ENCODE measurements at regions not wholly inside any gene's neighbourhood (a gene's known extent, or its start where the extent isn't known, plus 50 kb on each side); places are given as distances from the start of the nearest gene placed in this dataset.
"Not testable (repeated sequence)": the region's sequence is repeated elsewhere in the genome, so short reads cannot be mapped to it uniquely, and the experiment has no call there.

- no peak for DNase-seq (ENCODE audit: extremely low read depth in 1 of 11, low read depth in 9 of 11, low spot score in 4 of 11)
These were observed 439.3 kb upstream of the ARPP21 start for GRCh38 chr3:35200056-35200455.

GRCh38 chr3:35201211-35201610, 438.1 kb upstream of the ARPP21 start:
- DNase-seq (ENCODE audit: extremely low read depth in 1 of 11, low read depth in 9 of 11, low spot score in 4 of 11) = no peak

- no peak for DNase-seq (ENCODE audit: extremely low read depth in 1 of 11, low read depth in 9 of 11, low spot score in 4 of 11)
These were observed 423.5 kb upstream of the ARPP21 start for GRCh38 chr3:35215525-35216500.

- DNase-seq (ENCODE audit: extremely low read depth in 1 of 11, low read depth in 9 of 11, low spot score in 4 of 11) = no peak
These were observed 422.6 kb upstream of the ARPP21 start for GRCh38 chr3:35216501-35217266.

- no peak for DNase-seq (ENCODE audit: extremely low read depth in 1 of 11, low read depth in 9 of 11, low spot score in 4 of 11)
These were observed 415.5 kb upstream of the ARPP21 start for GRCh38 chr3:35223632-35224394.

- DNase-seq (ENCODE audit: extremely low read depth in 1 of 11, low read depth in 9 of 11, low spot score in 4 of 11) = no peak
These were observed 414.6 kb upstream of the ARPP21 start for GRCh38 chr3:35224565-35225295.

- DNase-seq (ENCODE audit: extremely low read depth in 1 of 11, low read depth in 9 of 11, low spot score in 4 of 11) = no peak
These were observed 398.1 kb upstream of the ARPP21 start for GRCh38 chr3:35241236-35241635.

GRCh38 chr3:35254917-35255316, 384.4 kb upstream of the ARPP21 start:
- peak in 6 of 11 donors; percentile 3 to 38 (median 14) for DNase-seq (ENCODE audit: extremely low read depth in 1 of 11, low read depth in 9 of 11, low spot score in 4 of 11)

- DNase-seq (ENCODE audit: extremely low read depth in 1 of 11, low read depth in 9 of 11, low spot score in 4 of 11) = no peak
These were observed 381.7 kb upstream of the ARPP21 start for GRCh38 chr3:35257641-35258040.

- DNase-seq (ENCODE audit: extremely low read depth in 1 of 11, low read depth in 9 of 11, low spot score in 4 of 11) = no peak
These were observed 376.9 kb upstream of the ARPP21 start for GRCh38 chr3:35262406-35262805.

GRCh38 chr3:35263477-35263876, 375.8 kb upstream of the ARPP21 start:
- no peak for DNase-seq (ENCODE audit: extremely low read depth in 1 of 11, low read depth in 9 of 11, low spot score in 4 of 11)

GRCh38 chr3:35266065-35266464, 373.3 kb upstream of the ARPP21 start:
- DNase-seq (ENCODE audit: extremely low read depth in 1 of 11, low read depth in 9 of 11, low spot score in 4 of 11) = not testable (repeated sequence)

GRCh38 chr3:35275768-35276167, 363.6 kb upstream of the ARPP21 start:
- DNase-seq (ENCODE audit: extremely low read depth in 1 of 11, low read depth in 9 of 11, low spot score in 4 of 11) = no peak

- no peak for DNase-seq (ENCODE audit: extremely low read depth in 1 of 11, low read depth in 9 of 11, low spot score in 4 of 11)
These were observed 362.8 kb upstream of the ARPP21 start for GRCh38 chr3:35276568-35276967.

- DNase-seq (ENCODE audit: extremely low read depth in 1 of 11, low read depth in 9 of 11, low spot score in 4 of 11) = no peak
These were observed 347.7 kb upstream of the ARPP21 start for GRCh38 chr3:35291471-35292236.

- no peak for DNase-seq (ENCODE audit: extremely low read depth in 1 of 11, low read depth in 9 of 11, low spot score in 4 of 11)
These were observed 346.8 kb upstream of the ARPP21 start for GRCh38 chr3:35292568-35292967.

GRCh38 chr3:35295906-35296305, 343.4 kb upstream of the ARPP21 start:
- DNase-seq (ENCODE audit: extremely low read depth in 1 of 11, low read depth in 9 of 11, low spot score in 4 of 11) = no peak

GRCh38 chr3:35296533-35296932, 342.8 kb upstream of the ARPP21 start:
- DNase-seq (ENCODE audit: extremely low read depth in 1 of 11, low read depth in 9 of 11, low spot score in 4 of 11) = no peak

Measured in renal cortex interstitium (tissue), 11 donors.